HL-60 (cell line): ENCODE measurements at regions not wholly inside any gene's neighbourhood (a gene's known extent, or its start where the extent isn't known, plus 50 kb on each side); places are given as distances from the start of the nearest gene placed in this dataset.

ENCODE experiments used
- DNase-seq, 2 experiments: peaks; one replicate each; pipeline ENCODE4 v3.0.0-alpha.2; 2010 to 2020; ENCODE audit warnings: low read depth in 1 of 2, low spot score in 1 of 2
- H3K27ac ChIP-seq: fragments of 250-450 bp; sonication (Bioruptor Pico); replicated peaks from 2 replicates; pipeline ENCODE4 v1.5.1; 2020; ENCODE audit warnings: mild to moderate bottlenecking, moderate library complexity
- H3K27me3 ChIP-seq: fragments of 250-450 bp; sonication (Bioruptor Pico); 2 replicates; pipeline ENCODE4 v1.5.1; 2021; ENCODE audit warnings: mild to moderate bottlenecking, moderate library complexity; ENCODE audit not compliant: insufficient read depth, poor library complexity, severe bottlenecking
- H3K4me3 ChIP-seq: replicated peaks from 2 replicates; pipeline ENCODE4 v1.5.1; 2011; ENCODE audit warnings: mild to moderate bottlenecking, control low read depth, low read length; ENCODE audit not compliant: insufficient read depth
- GABPA ChIP-seq: IDR thresholded peaks from 2 replicates; pipeline ENCODE4 v1.6.1; 2012; ENCODE audit warnings: low read depth
- POLR2AphosphoS5 ChIP-seq: IDR thresholded peaks from 2 replicates; pipeline ENCODE4 v1.6.1; 2012; ENCODE audit warnings: low read depth
- SPI1 ChIP-seq: IDR thresholded peaks from 2 replicates; pipeline ENCODE4 v1.6.1; 2012; ENCODE audit warnings: low read depth, mild to moderate bottlenecking, borderline replicate concordance
- TF ChIP-seq, protein P1 (sequence below): IDR thresholded peaks from one replicate; pipeline ENCODE4 v1.5.1; 2011; ENCODE audit warnings: low read length, control low read depth, inconsistent platforms; ENCODE audit not compliant: insufficient read depth
- TF ChIP-seq, protein P2 (sequence below): IDR thresholded peaks from 2 replicates; pipeline ENCODE4 v1.6.1; 2012; ENCODE audit warnings: low read depth; ENCODE audit not compliant: insufficient replicate concordance

DNA sequence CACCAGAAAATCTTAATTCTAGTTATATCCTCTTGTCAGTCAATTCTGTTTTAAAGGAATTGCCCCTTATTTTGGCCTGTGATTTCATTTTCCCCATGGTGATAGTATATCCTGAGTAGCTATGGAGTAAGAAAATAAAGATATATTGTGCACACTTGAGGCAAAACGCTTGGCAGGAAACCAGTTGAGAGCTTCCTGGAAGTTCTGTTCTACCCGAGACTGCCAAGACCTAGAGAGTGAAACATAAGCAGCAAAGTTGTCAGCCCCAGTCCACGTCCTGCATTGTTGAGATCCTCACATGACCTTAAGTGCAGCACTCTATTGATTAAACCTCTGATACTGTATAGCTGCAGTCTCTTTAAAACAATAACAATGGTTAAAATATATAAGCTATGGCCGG lies 235.2 kb downstream of the CDC14C start:
- Histone ChIP-seq H3K27ac (no peak overlapping the region), H3K27me3 (no peaks in the 10 kb centered on the region), H3K4me3 (no peak overlapping the region)
- DNase-seq, result no peak
- TF ChIP-seq, protein P1, sequence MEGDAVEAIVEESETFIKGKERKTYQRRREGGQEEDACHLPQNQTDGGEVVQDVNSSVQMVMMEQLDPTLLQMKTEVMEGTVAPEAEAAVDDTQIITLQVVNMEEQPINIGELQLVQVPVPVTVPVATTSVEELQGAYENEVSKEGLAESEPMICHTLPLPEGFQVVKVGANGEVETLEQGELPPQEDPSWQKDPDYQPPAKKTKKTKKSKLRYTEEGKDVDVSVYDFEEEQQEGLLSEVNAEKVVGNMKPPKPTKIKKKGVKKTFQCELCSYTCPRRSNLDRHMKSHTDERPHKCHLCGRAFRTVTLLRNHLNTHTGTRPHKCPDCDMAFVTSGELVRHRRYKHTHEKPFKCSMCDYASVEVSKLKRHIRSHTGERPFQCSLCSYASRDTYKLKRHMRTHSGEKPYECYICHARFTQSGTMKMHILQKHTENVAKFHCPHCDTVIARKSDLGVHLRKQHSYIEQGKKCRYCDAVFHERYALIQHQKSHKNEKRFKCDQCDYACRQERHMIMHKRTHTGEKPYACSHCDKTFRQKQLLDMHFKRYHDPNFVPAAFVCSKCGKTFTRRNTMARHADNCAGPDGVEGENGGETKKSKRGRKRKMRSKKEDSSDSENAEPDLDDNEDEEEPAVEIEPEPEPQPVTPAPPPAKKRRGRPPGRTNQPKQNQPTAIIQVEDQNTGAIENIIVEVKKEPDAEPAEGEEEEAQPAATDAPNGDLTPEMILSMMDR, result no peak
- no peak for TF ChIP-seq POLR2AphosphoS5
- no peak for TF ChIP-seq SPI1
- TF ChIP-seq GABPA, result no peak
- TF ChIP-seq, protein P2, sequence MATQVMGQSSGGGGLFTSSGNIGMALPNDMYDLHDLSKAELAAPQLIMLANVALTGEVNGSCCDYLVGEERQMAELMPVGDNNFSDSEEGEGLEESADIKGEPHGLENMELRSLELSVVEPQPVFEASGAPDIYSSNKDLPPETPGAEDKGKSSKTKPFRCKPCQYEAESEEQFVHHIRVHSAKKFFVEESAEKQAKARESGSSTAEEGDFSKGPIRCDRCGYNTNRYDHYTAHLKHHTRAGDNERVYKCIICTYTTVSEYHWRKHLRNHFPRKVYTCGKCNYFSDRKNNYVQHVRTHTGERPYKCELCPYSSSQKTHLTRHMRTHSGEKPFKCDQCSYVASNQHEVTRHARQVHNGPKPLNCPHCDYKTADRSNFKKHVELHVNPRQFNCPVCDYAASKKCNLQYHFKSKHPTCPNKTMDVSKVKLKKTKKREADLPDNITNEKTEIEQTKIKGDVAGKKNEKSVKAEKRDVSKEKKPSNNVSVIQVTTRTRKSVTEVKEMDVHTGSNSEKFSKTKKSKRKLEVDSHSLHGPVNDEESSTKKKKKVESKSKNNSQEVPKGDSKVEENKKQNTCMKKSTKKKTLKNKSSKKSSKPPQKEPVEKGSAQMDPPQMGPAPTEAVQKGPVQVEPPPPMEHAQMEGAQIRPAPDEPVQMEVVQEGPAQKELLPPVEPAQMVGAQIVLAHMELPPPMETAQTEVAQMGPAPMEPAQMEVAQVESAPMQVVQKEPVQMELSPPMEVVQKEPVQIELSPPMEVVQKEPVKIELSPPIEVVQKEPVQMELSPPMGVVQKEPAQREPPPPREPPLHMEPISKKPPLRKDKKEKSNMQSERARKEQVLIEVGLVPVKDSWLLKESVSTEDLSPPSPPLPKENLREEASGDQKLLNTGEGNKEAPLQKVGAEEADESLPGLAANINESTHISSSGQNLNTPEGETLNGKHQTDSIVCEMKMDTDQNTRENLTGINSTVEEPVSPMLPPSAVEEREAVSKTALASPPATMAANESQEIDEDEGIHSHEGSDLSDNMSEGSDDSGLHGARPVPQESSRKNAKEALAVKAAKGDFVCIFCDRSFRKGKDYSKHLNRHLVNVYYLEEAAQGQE, result no peak

DNA sequence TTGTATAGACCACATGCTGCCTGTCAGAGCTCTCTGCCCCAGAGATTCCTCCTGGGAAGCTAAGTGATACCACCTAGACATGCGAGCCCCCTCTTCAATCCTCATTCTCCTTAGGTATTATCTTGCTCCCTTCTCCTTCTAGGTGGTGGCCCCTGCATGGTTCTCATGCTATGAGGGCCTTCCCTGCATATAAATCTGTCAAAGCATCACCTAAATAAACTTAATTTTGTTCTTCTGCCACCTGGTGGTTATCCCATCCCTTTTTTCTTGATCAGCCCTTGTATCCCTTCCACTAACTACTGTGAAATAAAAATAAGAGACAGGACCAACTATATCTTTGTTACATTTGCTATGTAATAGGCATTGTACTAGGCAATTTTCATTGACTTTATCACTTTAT lies 242.1 kb downstream of the CDC14C start:
- no peak overlapping the region for H3K27ac ChIP-seq
- no peaks in the 10 kb centered on the region for H3K27me3 ChIP-seq
- TF ChIP-seq GABPA (no peak), POLR2AphosphoS5 (no peak), SPI1 (no peak)
- TF ChIP-seq, protein P1, result no peak
- TF ChIP-seq, protein P2, result no peak
- DNase-seq, result no peak
- no peak overlapping the region for H3K4me3 ChIP-seq

DNA sequence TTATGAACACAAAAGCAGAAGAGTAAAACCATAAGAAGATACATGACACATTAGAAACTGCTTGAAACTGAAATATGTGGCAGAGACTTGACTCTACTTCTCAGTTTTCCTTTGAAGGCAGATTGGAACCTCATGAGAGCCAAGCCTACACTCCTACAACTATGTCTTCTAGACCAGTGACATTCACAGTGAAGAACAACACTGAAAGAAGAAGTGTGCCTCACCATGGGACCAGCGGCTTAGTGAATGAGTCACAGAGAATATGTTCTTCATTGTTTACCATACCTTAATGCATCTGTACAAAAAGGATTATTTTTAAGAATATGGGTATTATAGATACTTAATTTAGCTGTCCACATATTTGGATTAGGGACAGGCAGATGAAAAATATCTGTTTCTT lies 248.3 kb downstream of the CDC14C start:
- H3K27me3 ChIP-seq, result no peaks in the 10 kb centered on the region
- DNase-seq, result no peak
- H3K27ac ChIP-seq, result no peak overlapping the region
- H3K4me3 ChIP-seq, result no peak overlapping the region
- TF ChIP-seq, protein P2, result no peak
- TF ChIP-seq, protein P1, result no peak
- no peak for TF ChIP-seq POLR2AphosphoS5
- TF ChIP-seq GABPA, result no peak
- no peak for TF ChIP-seq SPI1
